ENCODE measurements at regions not wholly inside any gene's neighbourhood (a gene's known extent, or its start where the extent isn't known, plus 50 kb on each side); places are given as distances from the start of the nearest gene placed in this dataset.
"Not testable (repeated sequence)": the region's sequence is repeated elsewhere in the genome, so short reads cannot be mapped to it uniquely, and the experiment has no call there.

GRCh38 chr13:66159511-66159910, 1070.6 kb downstream of the PCDH9 start:
- no peak overlapping the region for H3K27ac ChIP-seq
- no peak for DNase-seq (ENCODE audit: low read depth, low spot score)

- no peak overlapping the region for H3K27ac ChIP-seq
Measured at GRCh38 chr13:66154976-66155375, 1075.2 kb downstream of the PCDH9 start.

GRCh38 chr13:66154354-66154753, 1075.8 kb downstream of the PCDH9 start:
- no peak overlapping the region for H3K27ac ChIP-seq
- no peak for DNase-seq (ENCODE audit: low read depth, low spot score)

More at GRCh38 chr13:66154976-66155375, 1075.2 kb downstream of the PCDH9 start:
- DNase-seq (ENCODE audit: low read depth, low spot score), result no peak

- no peak overlapping the region for H3K27ac ChIP-seq
- DNase-seq (ENCODE audit: low read depth, low spot score), result no peak
Measured at GRCh38 chr13:66152596-66152995, 1077.5 kb downstream of the PCDH9 start.

GRCh38 chr13:66144357-66144756, 1085.8 kb downstream of the PCDH9 start:
- not testable (repeated sequence) for DNase-seq (ENCODE audit: low read depth, low spot score); H3K27ac ChIP-seq

- H3K27ac ChIP-seq, result no peak overlapping the region
- no peak for DNase-seq (ENCODE audit: low read depth, low spot score)
Measured at GRCh38 chr13:66139701-66140100, 1090.4 kb downstream of the PCDH9 start.

GRCh38 chr13:66139250-66139649, 1090.9 kb downstream of the PCDH9 start:
- no peak for DNase-seq (ENCODE audit: low read depth, low spot score)
- no peak overlapping the region for H3K27ac ChIP-seq

- no peak overlapping the region for H3K27ac ChIP-seq
- DNase-seq (ENCODE audit: low read depth, low spot score), result no peak
Measured at GRCh38 chr13:66138172-66138811, 1091.8 kb downstream of the PCDH9 start.

GRCh38 chr13:66137384-66137783, 1092.8 kb downstream of the PCDH9 start:
- DNase-seq (ENCODE audit: low read depth, low spot score), result no peak
- H3K27ac ChIP-seq, result no peak overlapping the region

- no peak for DNase-seq (ENCODE audit: low read depth, low spot score)
- no peak overlapping the region for H3K27ac ChIP-seq
Measured at GRCh38 chr13:66128692-66129269, 1101.4 kb downstream of the PCDH9 start.

GRCh38 chr13:66128201-66128600, 1101.9 kb downstream of the PCDH9 start:
- H3K27ac ChIP-seq, result no peak overlapping the region
- DNase-seq (ENCODE audit: low read depth, low spot score), result no peak

- no peak overlapping the region for H3K27ac ChIP-seq
- DNase-seq (ENCODE audit: low read depth, low spot score), result no peak
Measured at GRCh38 chr13:66117563-66117962, 1112.6 kb downstream of the PCDH9 start.

- no peak overlapping the region for H3K27ac ChIP-seq
- DNase-seq (ENCODE audit: low read depth, low spot score), result no peak
Measured at GRCh38 chr13:66113882-66114526, 1116.1 kb downstream of the PCDH9 start.

GRCh38 chr13:66111628-66112027, 1118.5 kb downstream of the PCDH9 start:
- H3K27ac ChIP-seq, result no peak overlapping the region
- no peak for DNase-seq (ENCODE audit: low read depth, low spot score)

- no peak for DNase-seq (ENCODE audit: low read depth, low spot score)
- H3K27ac ChIP-seq, result no peak overlapping the region
Measured at GRCh38 chr13:66106246-66106645, 1123.9 kb downstream of the PCDH9 start.

GRCh38 chr13:66102864-66103263, 1127.3 kb downstream of the PCDH9 start:
- no peak overlapping the region for H3K27ac ChIP-seq
- no peak for DNase-seq (ENCODE audit: low read depth, low spot score)

GRCh38 chr13:66099825-66100224, 1130.3 kb downstream of the PCDH9 start:
- no peak overlapping the region for H3K27ac ChIP-seq
- no peak for DNase-seq (ENCODE audit: low read depth, low spot score)

GRCh38 chr13:66098931-66099628, 1131.1 kb downstream of the PCDH9 start:
- no peak for DNase-seq (ENCODE audit: low read depth, low spot score)
- no peak overlapping the region for H3K27ac ChIP-seq

GRCh38 chr13:66089711-66090110, 1140.4 kb downstream of the PCDH9 start:
- DNase-seq (ENCODE audit: low read depth, low spot score), result no peak

GRCh38 chr13:66087269-66087710, 1142.8 kb downstream of the PCDH9 start:
- DNase-seq (ENCODE audit: low read depth, low spot score), result no peak
- no peak overlapping the region for H3K27ac ChIP-seq

More at GRCh38 chr13:66089711-66090110, 1140.4 kb downstream of the PCDH9 start:
- no peak overlapping the region for H3K27ac ChIP-seq

GRCh38 chr13:66077132-66077689, 1152.9 kb downstream of the PCDH9 start:
- no peak for DNase-seq (ENCODE audit: low read depth, low spot score)

More at GRCh38 chr13:66077132-66077689, 1152.9 kb downstream of the PCDH9 start:
- H3K27ac ChIP-seq, result no peak overlapping the region
